Activated naive CD4-positive, alpha-beta T cell treated with anti-CD3 and anti-CD28 coated beads, Interleukin-2, amount 50 U/mL, for 24 hours (primary cell): ENCODE measurements at regions not wholly inside any gene's neighbourhood (a gene's known extent, or its start where the extent isn't known, plus 50 kb on each side); places are given as distances from the start of the nearest gene placed in this dataset.

Experiments
- H3K27ac Mint-ChIP-seq: one replicate; pipeline ENCODE4 v1.8.0; 2021; ENCODE audit warnings: mild to moderate bottlenecking, mixed read lengths
- H3K27me3 Mint-ChIP-seq: one replicate; pipeline ENCODE4 v1.8.0; 2021; ENCODE audit warnings: mixed read lengths
- H3K36me3 Mint-ChIP-seq: one replicate; pipeline ENCODE4 v1.8.0; 2021; ENCODE audit warnings: mixed read lengths
- H3K4me1 Mint-ChIP-seq: one replicate; pipeline ENCODE4 v1.8.0; 2021; ENCODE audit warnings: mixed read lengths
- H3K4me3 Mint-ChIP-seq: one replicate; pipeline ENCODE4 v1.8.0; 2021; ENCODE audit warnings: mild to moderate bottlenecking, mixed read lengths
- H3K9me3 Mint-ChIP-seq: one replicate; pipeline ENCODE4 v1.8.0; 2021; ENCODE audit warnings: mixed read lengths

DNA sequence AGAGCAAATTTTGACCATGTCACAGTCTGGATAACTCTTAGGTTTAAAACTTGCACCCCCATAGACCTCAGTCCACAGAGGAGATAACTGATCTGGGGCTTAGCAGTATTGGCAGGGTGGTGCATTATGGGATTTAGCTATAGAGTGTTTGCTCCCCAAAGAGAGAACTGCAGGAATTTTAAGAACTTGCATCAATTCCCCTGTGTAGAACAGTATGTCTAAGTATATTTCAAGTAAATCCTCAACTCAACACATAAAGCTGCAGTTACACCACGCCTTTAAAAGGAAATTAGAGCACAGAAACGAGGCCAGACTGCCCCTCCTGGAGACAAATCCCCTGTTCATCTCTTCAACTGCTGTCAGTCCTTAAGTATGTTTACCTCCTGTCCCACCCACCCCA lies 144.9 kb downstream of the TRMT11 start:
- Mint-ChIP-seq H3K4me1 (no peaks in the 10 kb centered on the region), H3K27me3 (no peaks in the 10 kb centered on the region), H3K36me3 (peaks cover 26% of the 10 kb centered on the region), H3K9me3 (peaks cover 21% of the 10 kb centered on the region), H3K4me3 (no peak overlapping the region), H3K27ac (no peak overlapping the region)

DNA sequence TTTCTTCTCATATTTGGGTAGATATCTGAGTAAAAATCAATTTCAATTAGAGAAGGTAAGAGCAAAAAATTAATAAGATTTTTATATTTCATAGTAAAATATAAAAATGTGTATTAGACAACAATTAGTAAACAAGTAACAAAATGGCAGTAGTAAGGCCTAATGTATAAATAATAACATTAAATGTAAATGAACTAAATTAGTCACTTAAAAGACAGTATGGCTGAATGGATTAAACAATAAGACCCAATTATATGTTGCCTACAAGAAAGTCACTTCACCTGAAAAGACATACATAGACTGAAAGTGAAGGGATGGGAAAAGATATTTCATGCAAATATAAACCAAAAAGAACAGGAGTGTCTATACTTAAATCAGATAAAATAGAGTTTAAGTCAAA lies 147.6 kb downstream of the TRMT11 start:
- H3K4me1 Mint-ChIP-seq = no peaks in the 10 kb centered on the region
- no peak overlapping the region for H3K4me3 Mint-ChIP-seq
- peaks cover 22% of the 10 kb centered on the region for H3K36me3 Mint-ChIP-seq
- H3K27ac Mint-ChIP-seq = no peak overlapping the region
- no peaks in the 10 kb centered on the region for H3K27me3 Mint-ChIP-seq
- peaks cover 21% of the 10 kb centered on the region for H3K9me3 Mint-ChIP-seq

DNA sequence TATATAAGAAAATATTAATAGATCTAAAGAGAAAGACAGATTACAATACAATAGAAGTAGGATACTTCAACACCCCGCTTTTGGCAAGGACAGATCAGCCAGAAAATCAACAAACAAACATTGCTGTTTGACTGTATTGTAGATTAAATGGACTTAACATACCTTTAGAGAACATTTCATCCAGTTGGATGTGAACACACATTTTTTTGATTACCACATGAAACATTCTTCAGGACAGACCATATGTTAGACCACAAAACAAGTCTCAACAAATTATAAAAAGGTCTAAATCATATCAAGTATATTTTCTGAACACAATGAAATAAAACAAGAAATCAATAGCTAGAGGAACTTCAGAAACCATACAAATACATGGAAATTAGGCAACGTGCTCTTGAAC lies 148.2 kb downstream of the TRMT11 start:
- Mint-ChIP-seq H3K27ac (no peak overlapping the region), H3K27me3 (no peaks in the 10 kb centered on the region), H3K9me3 (peaks cover 21% of the 10 kb centered on the region), H3K4me1 (no peaks in the 10 kb centered on the region), H3K4me3 (no peak overlapping the region), H3K36me3 (peaks cover 22% of the 10 kb centered on the region)

DNA sequence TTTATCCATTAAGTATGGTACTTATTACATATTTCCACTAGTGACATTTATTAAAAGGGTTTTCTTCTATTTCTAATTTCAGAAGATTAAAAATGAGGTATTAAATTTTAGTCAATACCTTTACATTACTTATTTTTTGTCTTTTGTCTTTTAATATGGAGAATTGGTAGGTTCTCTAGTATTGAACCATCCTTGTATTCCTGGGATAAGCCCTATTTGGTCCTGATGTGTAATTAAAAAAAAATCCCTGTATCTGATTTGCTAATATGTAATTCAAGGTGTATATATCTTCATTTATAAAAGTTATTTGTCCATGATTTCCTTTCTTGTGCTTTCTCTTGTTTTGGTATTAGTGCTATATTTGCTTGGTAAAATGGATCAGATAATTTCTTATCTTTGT lies 153.7 kb downstream of the TRMT11 start:
- H3K27me3 Mint-ChIP-seq = no peaks in the 10 kb centered on the region
- H3K4me1 Mint-ChIP-seq = no peaks in the 10 kb centered on the region
- peaks cover 4% of the 10 kb centered on the region for H3K36me3 Mint-ChIP-seq
- H3K9me3 Mint-ChIP-seq = peaks cover 10% of the 10 kb centered on the region
- no peak overlapping the region for H3K4me3 Mint-ChIP-seq
- no peak overlapping the region for H3K27ac Mint-ChIP-seq

DNA sequence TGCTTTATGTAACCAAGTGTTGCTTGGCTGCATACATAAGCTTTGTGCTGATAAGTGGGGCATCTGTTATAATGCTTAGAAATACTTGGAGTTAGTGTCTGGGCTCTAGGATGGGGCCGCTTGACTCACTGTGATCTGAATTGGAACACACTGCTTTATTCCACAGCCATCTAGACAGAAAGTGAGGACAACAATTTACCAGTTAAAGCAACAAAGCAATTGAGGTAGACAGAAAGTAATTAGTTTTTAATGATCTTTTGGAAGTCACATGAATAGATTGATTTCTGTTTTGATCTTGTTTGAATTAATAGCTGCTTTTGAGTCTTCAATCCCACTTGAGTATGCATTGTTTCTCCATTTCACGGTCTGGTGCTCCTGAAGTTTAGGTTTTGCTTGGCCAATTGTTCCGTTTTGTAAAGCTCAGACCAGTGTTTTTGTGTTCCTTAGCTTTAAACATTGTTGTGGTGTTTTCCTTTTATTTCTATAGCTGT lies 157.5 kb downstream of the TRMT11 start:
- H3K4me1 Mint-ChIP-seq = no peaks in the 10 kb centered on the region
- H3K9me3 Mint-ChIP-seq = no peaks in the 10 kb centered on the region
- no peak overlapping the region for H3K4me3 Mint-ChIP-seq
- H3K27ac Mint-ChIP-seq = no peak overlapping the region
- H3K27me3 Mint-ChIP-seq = no peaks in the 10 kb centered on the region
- peaks cover 2% of the 10 kb centered on the region for H3K36me3 Mint-ChIP-seq

DNA sequence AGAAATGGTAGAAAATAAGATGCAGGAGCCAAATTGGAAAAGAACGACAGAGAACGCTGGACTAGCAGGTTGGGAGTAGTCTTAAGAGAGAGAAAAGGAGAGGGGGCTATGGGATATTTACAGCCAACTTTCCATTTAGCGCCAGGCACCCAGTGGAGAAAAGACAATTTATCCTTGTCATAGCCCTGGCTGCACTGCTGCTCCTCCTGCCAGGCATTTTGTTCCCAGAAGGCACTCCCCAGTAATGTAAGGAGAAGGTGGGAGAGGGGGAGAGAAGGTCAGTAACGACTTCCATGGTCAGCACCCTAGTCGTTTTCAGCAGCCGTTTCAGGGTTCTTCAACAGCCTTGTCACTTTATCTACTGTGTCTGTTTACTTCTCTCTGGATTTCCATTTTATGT lies 159.0 kb downstream of the TRMT11 start:
- Mint-ChIP-seq H3K9me3 (no peaks in the 10 kb centered on the region), H3K27me3 (no peaks in the 10 kb centered on the region), H3K4me3 (no peak overlapping the region), H3K36me3 (peaks cover 2% of the 10 kb centered on the region), H3K27ac (no peak overlapping the region), H3K4me1 (no peaks in the 10 kb centered on the region)

DNA sequence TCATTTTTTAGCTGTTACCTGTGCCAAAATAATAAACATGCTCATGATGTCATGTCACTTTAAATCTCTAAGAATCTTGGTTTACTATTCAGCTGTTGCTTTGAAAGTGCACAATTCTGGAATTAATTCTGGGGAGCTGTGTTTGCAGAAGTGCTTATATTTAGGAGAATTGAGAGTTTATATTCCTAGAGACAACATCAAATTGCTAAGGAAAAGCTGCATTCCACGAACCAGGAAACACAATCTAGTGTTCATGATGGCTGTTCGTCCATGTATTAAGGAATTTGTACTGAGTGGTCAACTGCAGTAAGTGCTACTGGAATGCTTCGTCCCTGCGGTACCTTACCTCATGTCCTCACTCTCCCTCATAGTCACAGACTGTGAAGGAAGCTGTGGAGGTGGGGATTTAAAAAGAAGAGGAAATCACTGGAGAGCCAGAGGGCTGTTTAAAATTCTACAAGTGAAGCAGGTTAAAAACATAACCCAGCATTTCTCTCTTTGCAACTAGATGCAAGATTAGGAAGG lies 161.0 kb downstream of the TRMT11 start:
- H3K36me3 Mint-ChIP-seq = no peaks in the 10 kb centered on the region
- no peak overlapping the region for H3K4me3 Mint-ChIP-seq
- H3K9me3 Mint-ChIP-seq = no peaks in the 10 kb centered on the region
- H3K27ac Mint-ChIP-seq = no peak overlapping the region
- no peaks in the 10 kb centered on the region for H3K4me1 Mint-ChIP-seq
- H3K27me3 Mint-ChIP-seq = no peaks in the 10 kb centered on the region

DNA sequence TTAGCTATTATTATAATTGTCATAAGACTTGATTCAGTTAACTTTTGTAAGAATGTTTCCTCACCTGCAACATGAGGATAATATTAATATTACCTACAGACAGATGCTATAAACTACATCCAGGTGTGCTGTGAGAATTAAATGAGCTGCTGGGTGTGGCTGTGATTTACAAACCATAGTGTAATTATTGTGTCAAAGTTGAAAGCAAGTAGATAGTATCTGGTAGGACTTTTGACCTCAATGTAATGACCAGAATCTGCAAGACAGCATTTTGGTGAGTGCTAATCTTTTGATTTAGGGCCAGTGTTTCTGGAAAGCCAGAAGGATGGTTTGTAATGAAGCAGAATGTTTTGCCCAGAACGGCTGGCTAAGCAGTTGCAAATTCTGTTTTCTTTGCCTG lies 162.5 kb downstream of the TRMT11 start:
- H3K9me3 Mint-ChIP-seq = no peaks in the 10 kb centered on the region
- H3K4me1 Mint-ChIP-seq = no peaks in the 10 kb centered on the region
- no peaks in the 10 kb centered on the region for H3K36me3 Mint-ChIP-seq
- no peak overlapping the region for H3K27ac Mint-ChIP-seq
- no peak overlapping the region for H3K4me3 Mint-ChIP-seq
- H3K27me3 Mint-ChIP-seq = no peaks in the 10 kb centered on the region

DNA sequence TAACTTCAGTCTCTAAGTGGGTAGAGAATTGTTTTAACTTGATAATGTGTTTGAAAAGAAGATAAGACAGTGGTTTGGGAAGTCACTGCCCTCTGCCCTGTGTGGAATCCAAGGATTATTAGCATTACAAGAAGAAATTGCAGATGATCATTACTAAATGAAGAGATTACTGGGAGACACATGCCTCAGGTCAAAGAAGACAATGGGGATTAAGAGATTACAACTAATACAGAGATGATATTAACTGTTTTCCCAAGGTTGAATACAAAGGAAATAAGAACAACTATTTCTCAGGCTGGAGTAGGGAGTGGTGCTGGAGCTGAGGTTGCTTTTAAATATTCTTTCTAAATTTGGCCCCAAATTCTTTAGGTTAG lies 166.0 kb downstream of the TRMT11 start:
- no peaks in the 10 kb centered on the region for H3K27me3 Mint-ChIP-seq
- H3K4me3 Mint-ChIP-seq = no peak overlapping the region
- no peaks in the 10 kb centered on the region for H3K9me3 Mint-ChIP-seq
- H3K27ac Mint-ChIP-seq = no peak overlapping the region
- no peaks in the 10 kb centered on the region for H3K36me3 Mint-ChIP-seq
- H3K4me1 Mint-ChIP-seq = no peaks in the 10 kb centered on the region

DNA sequence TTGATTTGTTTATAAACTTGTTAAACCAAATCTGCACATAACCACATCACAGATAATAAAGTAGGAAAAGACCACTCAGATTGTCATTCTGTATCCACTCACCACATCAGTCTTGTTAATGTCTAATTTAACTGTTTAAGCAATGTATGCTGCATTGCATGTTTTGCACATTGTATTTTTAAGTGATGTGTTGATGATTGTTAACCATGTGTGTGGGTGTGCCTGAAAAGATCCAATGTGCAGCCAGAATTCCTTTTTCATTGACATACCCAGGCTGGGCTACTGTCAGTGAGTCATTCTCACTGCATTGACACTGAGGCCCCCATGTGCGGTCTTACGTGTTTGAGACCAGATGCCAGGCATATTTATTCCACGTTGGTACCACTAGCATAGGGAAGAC lies 167.3 kb downstream of the TRMT11 start:
- H3K36me3 Mint-ChIP-seq = no peaks in the 10 kb centered on the region
- no peaks in the 10 kb centered on the region for H3K4me1 Mint-ChIP-seq
- no peak overlapping the region for H3K4me3 Mint-ChIP-seq
- H3K27ac Mint-ChIP-seq = no peak overlapping the region
- no peaks in the 10 kb centered on the region for H3K27me3 Mint-ChIP-seq
- H3K9me3 Mint-ChIP-seq = no peaks in the 10 kb centered on the region

DNA sequence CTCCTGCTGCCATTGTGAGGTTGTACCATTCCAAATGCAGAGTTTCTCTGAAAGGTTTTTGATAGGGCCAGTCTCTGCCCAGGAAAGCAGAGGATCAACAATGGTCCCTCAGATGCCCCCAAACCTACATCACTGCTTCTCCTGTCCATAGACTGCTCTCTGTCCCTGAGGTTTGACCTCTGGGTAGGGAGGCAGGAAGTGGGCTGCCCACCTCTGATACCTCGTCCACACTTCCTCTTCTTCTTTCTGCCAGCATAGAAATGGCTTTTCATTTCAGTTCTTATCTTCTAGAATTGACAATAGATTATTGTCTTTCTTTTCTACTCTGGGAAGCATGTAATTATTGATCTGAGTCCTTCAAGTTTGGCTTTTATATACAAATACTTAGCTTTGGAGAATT lies 170.6 kb downstream of the TRMT11 start:
- no peaks in the 10 kb centered on the region for H3K27me3 Mint-ChIP-seq
- H3K36me3 Mint-ChIP-seq = peaks cover 2% of the 10 kb centered on the region
- no peaks in the 10 kb centered on the region for H3K9me3 Mint-ChIP-seq
- H3K4me1 Mint-ChIP-seq = no peaks in the 10 kb centered on the region
- H3K4me3 Mint-ChIP-seq = no peak overlapping the region
- H3K27ac Mint-ChIP-seq = no peak overlapping the region

DNA sequence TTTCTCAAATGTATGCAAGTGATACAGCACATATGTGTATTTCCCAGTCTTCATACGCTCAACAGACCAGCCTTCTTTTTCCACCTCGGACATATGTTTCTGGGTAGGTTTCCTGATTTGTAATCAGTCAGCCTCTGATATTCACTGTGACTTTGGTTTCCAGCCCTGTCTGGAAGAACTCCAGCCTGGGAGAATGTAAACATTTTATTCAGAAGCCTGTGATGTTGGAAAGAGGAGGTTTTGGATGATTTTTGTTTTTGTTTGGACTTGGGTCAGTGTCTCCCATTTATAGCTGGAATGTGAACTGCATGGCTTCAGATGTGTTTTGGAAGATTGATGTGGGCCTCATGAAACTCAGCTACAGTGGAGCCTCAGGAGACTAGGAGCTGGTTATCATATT lies 172.2 kb upstream of the CENPW start:
- Mint-ChIP-seq H3K9me3 (peaks cover 20% of the 10 kb centered on the region), H3K27ac (no peak overlapping the region), H3K27me3 (no peaks in the 10 kb centered on the region), H3K4me1 (peaks cover 6% of the 10 kb centered on the region), H3K36me3 (peaks cover 17% of the 10 kb centered on the region), H3K4me3 (no peak overlapping the region)

DNA sequence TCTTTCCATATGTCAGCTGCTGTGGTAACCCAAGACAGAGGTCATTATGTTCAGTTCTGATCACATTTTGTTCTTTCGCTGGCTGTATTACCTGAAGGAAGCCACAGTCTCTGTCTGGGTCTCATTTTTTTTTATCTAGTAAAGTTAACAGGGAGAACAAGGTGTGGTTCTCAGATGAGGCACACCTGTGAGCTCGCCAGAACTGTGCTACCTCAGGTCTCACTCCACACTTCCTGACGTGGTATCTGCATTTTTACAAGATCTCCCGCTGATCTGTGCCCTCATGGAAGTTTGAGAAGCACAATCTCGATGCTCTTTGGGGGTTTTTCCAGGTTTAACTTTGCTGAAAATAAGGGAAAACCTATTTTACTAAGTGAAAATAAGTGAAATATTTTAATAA lies 169.5 kb upstream of the CENPW start:
- Mint-ChIP-seq H3K27ac (no peak overlapping the region), H3K9me3 (peaks cover 6% of the 10 kb centered on the region)

DNA sequence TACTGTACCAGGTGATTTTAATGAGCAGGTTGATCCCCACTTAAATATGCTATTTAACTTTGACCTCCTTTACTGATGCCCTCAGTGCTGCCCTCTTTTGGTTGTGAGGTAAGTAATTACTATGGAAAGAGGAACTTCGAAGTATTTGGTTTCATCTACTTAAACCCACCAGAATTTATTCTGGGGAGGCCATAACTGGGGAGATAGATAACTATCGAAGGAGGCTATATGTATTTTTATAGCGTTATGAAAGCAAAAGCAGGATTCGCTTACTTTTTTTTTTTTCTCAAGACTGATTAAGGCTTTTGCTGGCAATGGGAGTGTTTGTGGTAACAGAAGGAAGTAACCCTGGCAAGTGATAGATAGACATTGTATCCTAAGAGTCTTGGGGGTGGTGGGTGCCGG lies 168.9 kb upstream of the CENPW start:
- Mint-ChIP-seq H3K4me3 (no peak overlapping the region), H3K4me1 (peaks cover 6% of the 10 kb centered on the region), H3K27ac (no peak overlapping the region), H3K9me3 (peaks cover 2% of the 10 kb centered on the region), H3K36me3 (peaks cover 4% of the 10 kb centered on the region), H3K27me3 (no peaks in the 10 kb centered on the region)

More for the DNA sequence above, 169.5 kb upstream of the CENPW start:
- Mint-ChIP-seq H3K36me3 (peaks cover 4% of the 10 kb centered on the region), H3K4me3 (no peak overlapping the region), H3K27me3 (no peaks in the 10 kb centered on the region), H3K4me1 (peaks cover 6% of the 10 kb centered on the region)

DNA sequence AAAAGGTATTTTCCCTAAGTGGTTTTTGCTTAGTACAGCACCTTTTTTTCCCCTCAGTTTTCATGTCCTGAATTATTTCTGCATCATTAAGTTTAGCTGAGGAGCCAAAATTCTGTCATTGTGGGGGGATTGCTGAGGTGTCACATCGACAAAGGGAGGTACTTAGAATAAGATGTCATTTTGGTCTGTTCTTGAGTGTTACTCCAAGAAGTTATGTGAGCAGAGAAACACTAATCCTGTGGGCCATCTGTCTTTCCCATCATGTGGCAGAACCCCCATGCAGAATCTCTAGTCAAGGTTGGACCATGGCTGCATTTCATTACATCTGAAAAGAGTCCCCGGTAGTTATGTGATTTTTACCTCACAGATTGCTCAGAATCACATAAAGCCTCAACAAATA lies 167.8 kb upstream of the CENPW start:
- H3K27me3 Mint-ChIP-seq = no peaks in the 10 kb centered on the region
- H3K36me3 Mint-ChIP-seq = peaks cover 4% of the 10 kb centered on the region
- peaks cover 6% of the 10 kb centered on the region for H3K4me1 Mint-ChIP-seq
- no peak overlapping the region for H3K4me3 Mint-ChIP-seq
- no peaks in the 10 kb centered on the region for H3K9me3 Mint-ChIP-seq
- H3K27ac Mint-ChIP-seq = no peak overlapping the region

DNA sequence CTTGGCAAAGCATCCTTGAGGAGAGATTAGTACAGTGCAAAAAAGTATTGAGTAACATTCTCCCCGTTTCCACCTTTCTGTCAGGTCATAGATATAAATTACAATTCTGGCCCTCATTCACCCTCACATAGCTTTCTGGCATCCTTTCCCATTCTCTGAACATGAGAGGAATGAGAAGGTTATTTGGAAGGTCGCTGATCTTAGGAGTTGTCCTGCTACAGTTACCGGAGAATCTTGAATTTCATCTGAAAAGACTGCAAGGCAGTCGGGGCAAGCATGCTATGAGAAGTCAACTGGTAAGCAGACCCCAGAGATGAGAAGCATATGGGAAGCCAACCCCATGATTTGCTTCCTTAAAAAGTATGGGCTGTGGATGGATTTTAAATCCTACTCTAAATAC lies 166.7 kb upstream of the CENPW start:
- H3K27me3 Mint-ChIP-seq = no peaks in the 10 kb centered on the region
- peaks cover 6% of the 10 kb centered on the region for H3K4me1 Mint-ChIP-seq
- H3K4me3 Mint-ChIP-seq = no peak overlapping the region
- no peak overlapping the region for H3K27ac Mint-ChIP-seq
- H3K9me3 Mint-ChIP-seq = no peaks in the 10 kb centered on the region
- peaks cover 1% of the 10 kb centered on the region for H3K36me3 Mint-ChIP-seq

DNA sequence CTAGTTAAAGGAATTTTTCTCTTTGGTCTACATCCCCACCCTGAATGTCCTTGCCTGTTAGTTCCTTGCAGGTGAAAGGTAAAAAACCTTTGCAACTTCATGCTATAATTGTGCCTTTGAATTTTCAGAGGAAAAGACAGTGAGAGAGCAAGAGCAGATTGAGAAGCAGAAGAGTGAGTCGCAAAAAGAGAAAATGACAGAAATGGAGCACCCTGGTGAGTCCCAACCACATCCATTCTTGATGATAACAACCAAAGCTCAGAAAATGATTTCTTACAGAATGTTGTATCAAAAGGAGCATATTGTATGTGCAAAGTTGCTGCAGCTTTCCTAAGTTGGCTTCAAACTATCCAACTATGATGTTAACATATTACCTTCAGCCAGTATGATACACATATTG lies 165.2 kb upstream of the CENPW start:
- H3K27me3 Mint-ChIP-seq = no peaks in the 10 kb centered on the region
- H3K4me1 Mint-ChIP-seq = peaks cover 6% of the 10 kb centered on the region
- H3K36me3 Mint-ChIP-seq = peaks cover 7% of the 10 kb centered on the region
- H3K9me3 Mint-ChIP-seq = no peaks in the 10 kb centered on the region
- H3K4me3 Mint-ChIP-seq = no peak overlapping the region
- H3K27ac Mint-ChIP-seq = no peak overlapping the region
